ENCODE measurements at regions not wholly inside any gene's neighbourhood (a gene's known extent, or its start where the extent isn't known, plus 50 kb on each side); places are given as distances from the start of the nearest gene placed in this dataset.

- peak; percentile 71 for DNase-seq
Observed at GRCh38 chr2:136168720-136169119, 50.8 kb upstream of the CXCR4 start.

- peak; percentile 42 for DNase-seq
Observed at GRCh38 chr2:136167721-136168475, 49.9 kb upstream of the CXCR4 start.
